T-helper 2 cell treated with Interferon-gamma antibody and Interleukin-4, amounts not matched to agents 100 ng/mL and 5 ng/mL, for 36 hours (primary cell): ENCODE measurements at regions not wholly inside any gene's neighbourhood (a gene's known extent, or its start where the extent isn't known, plus 50 kb on each side); places are given as distances from the start of the nearest gene placed in this dataset.
"Not testable (repeated sequence)": the region's sequence is repeated elsewhere in the genome, so short reads cannot be mapped to it uniquely, and the experiment has no call there.

Experiments
- intact Hi-C: fragments of 100-400 bp; cut with micrococcal nuclease; formaldehyde crosslinking; loops from one replicate; pipeline ENCODE4 v1.15.1; 2023

DNA sequence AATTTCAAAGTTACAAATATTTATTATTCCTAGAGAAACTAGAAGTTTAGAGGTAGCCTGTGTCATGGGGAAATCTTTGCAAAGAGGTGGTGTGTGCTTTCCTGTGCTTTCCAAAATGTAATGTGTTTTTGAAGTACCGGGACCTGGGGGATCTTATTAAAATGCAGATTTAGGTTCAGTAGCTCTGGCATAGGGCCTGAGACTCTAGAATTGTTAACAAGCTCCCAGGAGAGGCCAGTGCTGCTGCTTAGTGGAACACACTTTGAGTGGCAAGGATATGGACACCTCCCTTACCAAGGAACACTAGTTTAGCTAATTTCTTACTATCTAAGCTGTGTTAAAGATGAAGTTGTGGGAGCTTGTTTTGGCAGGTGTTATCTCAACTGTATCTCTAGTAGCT is 428.9 kb downstream of the VGLL3 start:
- intact Hi-C loops: no loop called here

DNA sequence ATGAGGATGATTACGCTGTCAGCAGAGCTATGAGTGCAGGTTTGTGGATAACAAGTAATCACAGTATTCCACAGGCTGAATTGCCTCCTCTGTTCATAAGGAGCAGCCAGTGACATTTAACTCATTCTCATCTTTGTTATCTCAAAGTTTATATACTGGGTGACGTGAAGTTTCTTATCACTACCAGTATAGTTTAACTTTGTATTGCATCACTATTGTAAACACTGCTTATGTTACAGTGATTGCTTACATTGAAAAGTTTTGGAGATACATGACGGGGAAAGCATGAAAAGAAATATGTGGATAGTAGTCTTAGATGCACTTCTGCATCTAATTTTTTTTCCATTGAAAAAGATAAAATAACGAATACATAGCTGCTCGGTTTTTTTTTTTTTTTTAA is 429.7 kb downstream of the VGLL3 start:
- intact Hi-C loops: no loop called here

DNA sequence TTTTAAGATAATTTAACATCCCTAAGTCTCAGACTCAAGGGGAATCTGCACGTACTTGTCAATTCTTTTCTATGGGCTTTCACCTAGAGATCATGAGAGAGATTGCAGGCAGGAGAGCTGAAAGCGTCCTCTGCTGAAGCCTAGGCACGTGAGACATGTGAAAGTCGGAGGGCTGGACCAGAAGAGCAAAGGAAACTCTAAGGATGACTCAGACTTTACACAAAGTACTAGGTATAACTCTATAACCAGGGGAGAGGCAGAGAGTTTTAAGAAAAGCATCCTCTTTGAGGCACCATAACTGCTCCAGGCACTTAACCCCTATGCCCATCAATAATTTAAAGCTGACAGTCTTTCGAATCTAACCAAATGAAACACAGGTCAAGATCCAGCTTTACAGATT is 436.6 kb downstream of the VGLL3 start:
- intact Hi-C loops: no loop called here

DNA sequence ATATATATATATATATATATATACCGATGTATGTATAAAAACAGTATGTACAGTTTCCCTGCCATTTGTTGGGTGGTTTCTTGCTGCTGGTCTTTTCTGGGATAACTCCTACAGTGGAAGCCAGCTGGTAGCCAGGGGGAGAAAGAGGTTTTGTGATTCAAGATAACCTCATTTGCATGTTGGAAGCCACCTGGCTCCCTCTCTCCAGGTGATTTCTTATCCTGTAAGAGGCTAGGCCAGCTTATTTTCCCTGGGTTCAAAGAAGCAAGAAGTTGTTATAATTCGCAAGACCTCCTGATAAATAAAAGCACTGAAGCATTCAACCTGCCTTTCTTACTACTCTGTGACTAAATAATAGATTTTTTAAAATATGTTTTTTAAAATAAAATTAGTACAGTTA is 443.3 kb downstream of the VGLL3 start:
- intact Hi-C loops: no loop called here

DNA sequence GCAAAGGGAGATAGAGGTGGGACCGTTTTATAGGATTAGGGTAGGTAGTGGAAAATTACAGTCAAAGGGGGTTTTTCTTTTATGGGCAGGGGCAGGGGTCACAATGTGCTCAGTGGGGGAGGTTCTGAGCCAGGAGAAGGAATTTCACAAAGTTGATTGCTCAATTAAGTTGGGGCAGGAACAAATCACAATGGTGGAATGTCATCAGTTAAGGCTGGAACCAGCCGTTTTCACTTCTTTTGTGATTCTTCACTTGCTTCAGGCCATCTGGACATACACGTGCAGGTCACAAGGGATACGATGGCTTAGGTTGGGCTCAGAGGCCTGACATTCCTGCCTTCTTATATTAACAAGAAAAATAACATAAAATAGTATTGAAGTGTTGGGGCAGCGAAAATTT is 453.8 kb downstream of the VGLL3 start:
- intact Hi-C loops: no loop called here

DNA sequence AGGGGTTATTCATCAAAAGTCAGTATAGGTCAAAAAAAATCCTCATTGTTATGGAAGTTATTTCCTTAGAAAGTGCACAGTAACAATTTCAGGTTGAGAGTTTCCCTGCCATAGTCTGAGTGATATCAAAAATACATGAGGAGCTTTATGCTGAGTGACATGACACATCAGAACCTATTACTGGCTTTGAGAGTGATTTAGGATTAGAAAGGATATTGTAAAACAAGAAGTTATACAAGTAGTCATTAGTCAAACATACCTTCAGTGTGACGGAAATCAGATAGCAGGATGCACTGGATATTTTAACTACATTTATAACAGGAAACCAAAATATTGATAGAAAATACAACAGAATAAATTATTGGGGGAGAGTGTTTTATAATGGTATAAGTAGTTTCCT is 471.1 kb downstream of the VGLL3 start:
- intact Hi-C loops: no loop called here

DNA sequence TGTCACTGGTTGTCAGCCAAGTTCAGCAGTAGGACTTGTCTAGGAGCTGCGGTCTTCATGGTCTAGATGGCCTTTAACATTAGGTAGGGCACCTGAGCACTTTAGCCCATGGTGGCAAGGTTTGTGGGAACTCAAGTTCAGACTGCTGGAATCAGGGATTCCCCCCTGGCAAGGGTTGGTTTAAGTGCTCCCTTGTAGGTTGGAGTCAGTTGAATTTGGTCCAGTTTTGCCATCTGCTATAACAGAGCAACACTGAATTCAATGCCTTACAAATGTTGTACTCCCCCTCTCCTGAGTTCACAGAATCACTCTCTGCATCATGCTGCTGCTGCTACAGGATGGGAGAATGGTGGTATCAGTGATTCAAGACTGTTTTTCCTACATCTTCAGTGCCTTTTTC is 509.3 kb downstream of the VGLL3 start:
- intact Hi-C loops: no loop called here

DNA sequence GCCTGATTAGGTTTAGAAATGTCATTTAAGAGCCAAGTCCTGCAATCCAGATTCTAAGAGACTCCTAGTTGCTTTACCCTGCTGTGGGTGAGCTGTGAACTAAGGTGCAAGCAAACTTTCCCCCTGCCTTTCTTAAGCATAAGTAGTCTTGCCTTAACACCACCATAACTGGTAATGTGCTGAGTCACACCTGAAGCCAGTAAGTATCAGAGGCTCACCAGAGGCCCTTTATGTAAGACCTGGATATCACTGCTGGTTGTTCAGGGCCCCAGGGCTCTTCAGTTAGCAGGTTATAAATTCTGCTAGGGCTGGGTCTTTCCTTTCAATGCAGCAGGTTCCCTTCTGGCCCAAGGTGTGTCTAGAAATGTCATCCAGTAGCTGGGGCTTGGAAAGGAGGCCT is 509.9 kb downstream of the VGLL3 start:
- intact Hi-C loops: no loop called here

DNA sequence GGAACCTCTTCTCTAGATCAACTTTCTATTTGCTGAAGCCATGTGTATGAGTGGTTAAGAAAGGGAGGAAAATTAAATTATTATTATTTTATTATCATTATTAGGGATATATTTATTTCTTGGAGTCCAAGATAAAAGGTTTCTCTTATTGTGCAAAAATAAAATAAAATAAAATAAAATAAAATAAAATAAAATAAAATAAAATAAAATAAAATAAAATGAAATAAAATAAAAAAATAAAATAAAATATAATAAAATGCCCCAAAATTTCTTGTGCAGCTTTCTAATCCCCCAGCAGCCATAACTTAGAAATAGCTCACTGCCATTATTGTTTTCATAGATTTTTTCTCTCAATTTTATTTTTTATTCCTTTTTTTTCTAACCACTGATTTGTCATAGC is 526.8 kb downstream of the VGLL3 start:
- intact Hi-C loops: no loop called here

DNA sequence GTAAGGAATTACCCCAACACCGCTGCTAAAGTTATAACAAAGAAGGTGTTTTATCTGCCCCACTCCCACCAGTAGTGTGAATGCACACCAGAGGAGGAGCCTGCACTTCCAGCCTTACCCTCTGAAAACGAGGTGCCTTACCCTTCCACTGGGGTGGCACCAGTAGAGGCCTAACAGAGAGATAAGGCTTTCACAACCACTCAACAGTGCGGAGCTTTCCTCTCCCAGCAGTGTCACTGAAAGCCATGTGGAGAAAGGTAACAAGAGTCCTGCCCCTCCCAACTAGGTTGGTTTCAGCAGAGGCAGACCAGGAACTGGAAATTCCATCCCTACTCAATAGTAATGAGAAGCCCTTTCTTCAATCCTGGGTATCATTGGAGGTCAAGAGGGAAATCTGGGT is 539.2 kb downstream of the VGLL3 start:
- intact Hi-C loops: no loop called here

DNA sequence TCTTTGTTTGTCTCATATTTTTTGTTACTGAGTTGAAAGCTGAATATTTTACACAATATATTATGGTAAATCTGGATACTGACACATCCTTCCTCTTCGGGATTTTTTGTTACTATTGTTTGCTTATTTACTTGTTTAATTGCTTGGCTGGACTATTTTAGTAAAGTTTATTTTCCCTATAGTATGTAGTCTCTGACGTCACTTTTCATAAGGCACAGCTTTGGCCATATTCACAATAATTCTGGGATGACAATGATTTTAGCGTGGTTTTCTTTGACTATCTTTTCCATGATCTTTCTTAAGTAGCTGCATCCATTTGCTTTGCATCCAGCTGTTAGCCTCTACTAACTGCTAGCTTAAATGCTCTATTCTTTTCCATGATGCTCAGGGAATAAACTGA is 552.4 kb downstream of the VGLL3 start:
- intact Hi-C loops: no loop called here

DNA sequence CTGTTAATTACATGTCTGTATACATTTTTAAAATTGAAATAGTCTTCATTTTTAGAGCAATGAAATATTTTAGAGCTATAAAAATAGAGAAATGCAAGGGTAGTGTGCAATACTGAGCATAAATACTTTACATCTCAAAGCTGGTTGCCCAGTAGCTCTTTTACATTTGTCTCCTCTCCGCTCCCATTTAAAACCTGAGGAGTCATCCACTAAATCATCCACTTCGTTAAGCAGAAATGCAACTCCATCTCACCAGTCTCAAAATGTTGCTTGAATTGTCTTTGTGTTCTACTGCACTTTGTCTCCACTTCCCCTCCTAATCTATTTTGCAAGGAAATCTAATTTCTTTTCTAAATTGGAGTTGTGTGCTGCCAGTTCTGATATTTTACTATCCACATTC is 563.6 kb downstream of the VGLL3 start:
- intact Hi-C loops: no loop called here

DNA sequence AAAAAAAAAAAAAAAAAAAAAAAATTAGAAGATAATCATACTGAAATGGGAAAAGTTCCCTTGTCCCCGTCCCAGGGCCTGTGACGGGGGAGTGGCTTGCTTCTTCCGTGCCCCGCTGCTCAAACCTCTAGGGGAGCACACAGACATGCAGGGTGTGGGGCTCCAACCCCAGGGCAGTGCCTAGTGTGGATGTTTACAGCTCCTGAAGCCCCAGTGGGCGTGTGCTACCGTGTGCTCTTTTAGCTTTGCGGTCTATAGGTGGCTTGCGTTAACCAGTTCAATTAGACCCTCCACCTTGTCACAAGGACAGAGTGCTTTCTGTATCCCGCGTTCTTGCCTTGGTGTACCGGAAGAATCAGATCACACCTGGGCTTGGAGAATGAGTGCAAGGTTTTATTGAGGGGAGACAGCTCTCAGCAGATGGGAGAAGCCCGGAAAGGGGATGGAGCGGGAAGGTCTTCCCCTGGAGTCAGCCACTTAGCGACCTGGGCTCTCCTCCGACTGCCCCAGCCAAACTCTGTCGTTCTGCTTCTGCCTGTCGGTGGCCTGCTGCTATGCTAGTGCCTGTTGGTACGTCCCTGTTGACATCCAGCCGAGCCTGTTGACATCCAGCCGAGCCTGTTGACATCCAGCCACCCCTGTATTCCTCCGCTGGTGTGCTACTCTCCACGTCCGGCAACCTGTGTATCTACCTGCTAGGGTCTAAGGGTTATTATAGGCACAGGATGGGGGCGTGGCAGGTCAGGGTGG is 569.8 kb downstream of the VGLL3 start:
- intact Hi-C loops: no loop called here

DNA sequence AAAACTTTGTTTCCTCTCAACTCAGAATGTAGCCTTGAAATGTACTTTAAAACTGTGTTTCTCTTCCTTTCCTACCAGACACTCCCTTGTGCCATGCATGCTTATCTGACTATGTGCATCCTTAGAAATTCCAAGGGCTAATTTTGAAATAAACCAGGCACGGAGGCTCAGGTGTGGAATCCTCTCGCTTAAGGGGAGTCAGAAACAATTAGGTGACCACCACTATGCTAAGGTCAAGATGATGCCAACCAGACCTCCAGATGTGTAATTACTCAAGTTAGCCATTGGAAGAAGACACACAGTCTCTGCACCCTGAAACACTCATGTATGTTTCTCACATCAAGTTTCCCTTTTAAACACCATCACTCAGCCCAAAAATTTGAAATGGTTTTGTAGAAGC is 572.1 kb downstream of the VGLL3 start:
- intact Hi-C loops: no loop called here

DNA sequence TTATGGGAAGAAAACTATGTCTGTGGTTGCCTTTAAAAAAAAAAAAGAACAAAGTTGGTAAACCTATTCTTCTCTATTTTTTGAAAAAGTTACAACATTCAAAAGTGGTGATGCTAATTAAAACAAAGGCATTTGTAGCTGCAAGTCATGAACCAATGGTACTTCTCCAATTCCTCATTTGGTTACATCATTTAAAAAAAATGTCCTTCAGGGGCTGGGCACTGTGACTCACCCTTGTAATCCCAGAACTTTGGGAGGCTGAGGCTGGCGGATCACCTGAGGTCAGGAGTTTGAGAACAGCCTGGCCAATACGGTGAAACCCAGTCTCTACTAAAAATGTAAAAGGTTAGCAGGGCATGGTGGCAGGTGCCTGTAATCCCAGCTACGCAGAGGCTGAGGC is 574.6 kb downstream of the VGLL3 start:
- intact Hi-C loops: no loop called here

DNA sequence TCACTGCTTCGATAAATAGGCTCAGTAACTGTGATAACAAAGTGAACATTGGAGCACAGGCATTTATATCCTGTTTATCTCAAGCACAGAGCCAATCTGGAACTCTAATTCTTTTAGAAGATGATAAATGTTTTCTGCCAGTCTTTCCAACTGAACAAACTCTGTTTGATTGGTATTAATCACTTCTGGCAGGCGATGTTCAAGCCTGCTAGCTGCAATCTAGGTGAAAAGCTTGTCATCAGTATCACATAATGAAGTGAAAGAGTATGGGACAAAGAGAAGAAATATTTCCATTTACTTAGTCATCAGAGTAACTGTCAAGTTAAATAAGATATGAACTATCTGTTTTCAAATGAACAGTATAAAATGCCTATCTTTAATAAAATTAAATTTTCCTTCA is 577.3 kb downstream of the VGLL3 start:
- intact Hi-C loops: no loop called here

DNA sequence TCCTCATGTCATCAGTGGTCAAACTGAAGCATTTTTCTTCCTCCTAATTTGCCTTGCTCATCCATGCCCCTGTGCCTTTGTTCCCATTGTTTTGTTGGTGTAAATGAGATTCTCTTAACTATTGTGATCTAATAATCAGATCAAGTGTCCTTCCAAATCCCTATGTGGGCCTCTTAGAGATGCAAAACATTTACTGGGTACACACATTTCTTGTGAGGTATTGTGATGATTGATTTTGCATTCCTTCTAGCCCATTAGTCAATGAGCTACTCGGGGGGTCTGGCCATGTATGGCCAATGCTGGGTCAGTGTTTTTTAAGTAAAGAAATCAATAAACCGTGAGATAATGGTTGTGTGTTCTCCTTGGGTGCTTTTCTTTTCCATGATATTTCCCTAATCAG is 580.4 kb downstream of the VGLL3 start:
- intact Hi-C loops: no loop called here

DNA sequence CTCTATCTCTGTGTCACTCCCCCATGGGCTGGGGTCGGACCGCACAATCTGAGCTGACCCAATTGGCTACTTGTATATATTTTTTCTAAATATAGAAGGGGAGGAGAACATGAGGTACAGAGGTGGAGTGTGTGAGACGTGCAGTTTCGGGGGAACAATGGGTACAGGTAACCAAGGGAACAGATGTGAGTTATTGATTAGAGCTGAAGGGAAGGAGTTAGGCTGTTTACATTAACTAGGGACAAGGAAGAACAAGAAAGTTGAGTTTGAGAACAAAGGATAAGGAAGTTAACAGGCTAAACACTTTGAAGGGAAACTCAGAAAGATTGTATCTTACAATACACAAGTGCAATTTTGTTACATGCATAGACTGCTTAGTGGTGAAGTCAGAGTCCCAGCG is 601.2 kb downstream of the VGLL3 start:
- intact Hi-C loops: not testable (repeated sequence)

DNA sequence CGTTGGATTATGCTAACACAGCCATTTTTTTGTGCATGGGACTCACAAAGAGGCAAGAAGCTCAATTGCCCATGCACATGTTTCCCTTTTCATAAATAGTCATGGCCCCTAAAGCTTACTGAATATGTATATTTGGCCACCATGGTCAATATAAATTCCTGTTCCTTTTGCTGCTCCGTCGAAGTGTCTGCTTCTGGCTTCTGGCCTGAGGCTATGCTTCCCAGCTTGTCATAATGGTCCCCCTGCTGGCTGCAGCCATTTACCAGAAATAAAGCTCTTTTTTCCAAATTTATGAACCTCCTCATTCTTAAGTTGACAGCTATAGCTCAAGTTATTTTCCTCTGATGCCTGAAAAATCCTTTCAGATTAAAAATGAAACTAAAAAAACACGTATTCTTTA is 602.1 kb downstream of the VGLL3 start:
- intact Hi-C loops: no loop called here

DNA sequence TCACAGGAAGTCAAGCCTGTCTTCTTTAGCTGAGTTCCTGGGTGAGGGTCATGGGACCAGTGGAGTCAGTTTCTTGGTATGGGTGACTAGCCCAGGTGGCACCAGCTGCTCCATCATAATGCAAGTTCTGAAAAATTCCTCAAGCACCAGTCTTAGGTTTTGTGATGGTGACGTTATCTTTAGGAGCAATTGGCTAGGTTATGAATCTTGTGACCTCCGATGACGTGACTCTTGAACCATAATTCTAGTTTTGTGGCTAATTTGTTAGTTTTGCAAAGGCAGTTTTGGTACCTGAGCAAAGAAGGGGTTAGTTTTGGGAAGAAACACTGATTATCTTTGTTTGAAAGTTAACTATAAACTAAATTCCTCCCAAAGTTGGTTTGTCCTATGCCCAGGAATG is 608.4 kb downstream of the VGLL3 start:
- intact Hi-C loops: no loop called here

DNA sequence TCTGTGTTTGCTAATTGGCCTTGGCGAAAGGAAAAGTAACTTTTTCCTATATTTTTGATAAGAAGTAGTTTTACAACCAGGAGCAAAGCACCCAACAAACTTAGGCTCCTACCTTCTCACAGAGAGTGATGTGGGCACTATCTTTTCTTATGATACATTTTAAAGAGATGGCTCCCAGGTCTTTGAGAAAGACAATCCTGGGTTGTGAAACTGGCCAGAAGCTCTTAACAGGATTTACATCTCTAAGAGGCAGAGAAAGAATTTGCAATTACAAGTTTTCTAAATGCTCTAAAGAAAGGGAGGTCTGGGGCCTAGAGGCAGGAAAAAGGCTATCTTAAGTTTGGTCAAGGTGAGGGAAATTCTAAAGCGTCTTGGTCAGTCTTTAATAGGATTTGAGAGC is 609.7 kb downstream of the VGLL3 start:
- intact Hi-C loops: no loop called here

DNA sequence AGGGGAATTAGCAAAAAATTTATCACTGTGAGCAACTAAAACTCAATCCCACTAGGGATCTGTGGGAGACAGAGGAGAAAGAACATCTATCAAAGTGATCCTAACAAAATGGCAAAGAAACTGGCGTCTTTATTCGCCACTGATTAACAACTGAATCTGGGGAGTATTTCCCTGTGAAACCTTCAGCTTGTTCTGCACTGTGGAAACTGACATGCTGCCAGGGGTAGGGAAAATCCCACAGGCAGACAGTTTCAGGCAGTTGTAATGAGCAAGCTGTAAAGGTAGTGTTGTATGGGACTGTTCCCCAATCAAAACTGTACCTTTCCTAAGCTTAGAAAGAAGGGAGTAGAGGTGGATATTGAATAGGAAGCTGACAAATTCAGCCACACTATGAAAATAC is 611.7 kb downstream of the VGLL3 start:
- intact Hi-C loops: no loop called here

DNA sequence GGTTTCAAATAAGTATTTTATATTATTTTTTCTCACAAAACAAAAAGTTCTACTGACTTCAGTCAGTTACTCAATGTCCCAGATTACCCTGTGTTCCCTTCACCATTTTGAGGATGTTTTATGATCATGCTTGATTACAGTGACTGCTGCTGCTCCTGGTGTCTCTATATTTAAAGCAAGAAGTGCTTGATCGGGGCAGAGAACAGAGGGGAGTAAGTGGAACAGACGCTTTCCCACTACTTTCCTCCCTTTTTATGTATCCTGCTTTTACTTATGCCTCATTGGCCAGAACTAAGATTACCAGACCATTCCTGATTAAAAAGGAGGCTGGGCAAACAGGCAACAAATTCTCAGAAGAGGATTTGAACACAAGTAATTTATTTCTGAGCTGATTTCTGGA is 612.1 kb downstream of the VGLL3 start:
- intact Hi-C loops: no loop called here

DNA sequence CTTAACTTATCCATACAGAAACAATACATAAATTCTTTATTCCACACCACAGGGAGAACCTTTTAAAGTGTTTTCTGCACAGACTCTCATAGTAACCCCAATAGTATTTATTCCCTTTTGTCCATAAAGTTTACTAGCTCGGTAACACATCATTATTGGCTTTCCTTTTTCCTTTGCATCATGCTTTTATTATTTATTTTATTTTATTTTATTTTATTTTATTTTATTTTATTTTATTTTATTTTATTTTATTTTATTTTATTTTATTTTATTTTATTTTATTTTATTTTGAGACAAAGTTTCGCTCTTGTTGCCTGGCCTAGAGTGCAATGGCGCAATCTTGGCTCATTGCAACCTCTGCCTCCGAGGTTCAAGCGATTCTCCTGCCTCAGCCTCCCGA is 655.4 kb downstream of the VGLL3 start:
- intact Hi-C loops: not testable (repeated sequence)
